ENCODE measurements at regions not wholly inside any gene's neighbourhood (a gene's known extent, or its start where the extent isn't known, plus 50 kb on each side); places are given as distances from the start of the nearest gene placed in this dataset.

DNA sequence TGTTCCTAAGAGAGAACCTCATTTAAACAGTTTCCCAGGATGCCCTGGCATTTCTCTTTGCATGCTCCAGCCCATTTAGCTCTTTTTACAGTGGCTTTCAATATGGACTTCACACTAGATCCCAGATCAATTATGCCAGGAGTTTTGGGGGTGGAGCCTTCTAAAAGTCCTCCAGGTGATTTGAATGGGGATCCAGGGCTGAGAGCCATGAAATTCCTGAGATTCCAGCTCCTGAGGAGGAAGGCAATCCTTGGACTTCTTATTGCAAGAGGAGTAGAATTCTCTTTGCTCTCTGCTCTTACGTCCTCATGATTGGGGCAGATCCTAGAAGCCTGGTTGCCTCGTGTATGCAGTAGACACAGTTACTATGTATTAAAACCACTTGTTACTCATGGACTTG is 184.2 kb downstream of the DHX35 start:
- no peaks in the 10 kb centered on the region for H3K36me3 Mint-ChIP-seq (ENCODE audit: low read depth)
- DNase-seq: no peak
- no peak overlapping the region for H3K4me3 Mint-ChIP-seq
- peaks cover 4% of the 10 kb centered on the region for H3K9me3 Mint-ChIP-seq
- no peak overlapping the region for H3K27ac Mint-ChIP-seq
- TF ChIP-seq, protein P1, sequence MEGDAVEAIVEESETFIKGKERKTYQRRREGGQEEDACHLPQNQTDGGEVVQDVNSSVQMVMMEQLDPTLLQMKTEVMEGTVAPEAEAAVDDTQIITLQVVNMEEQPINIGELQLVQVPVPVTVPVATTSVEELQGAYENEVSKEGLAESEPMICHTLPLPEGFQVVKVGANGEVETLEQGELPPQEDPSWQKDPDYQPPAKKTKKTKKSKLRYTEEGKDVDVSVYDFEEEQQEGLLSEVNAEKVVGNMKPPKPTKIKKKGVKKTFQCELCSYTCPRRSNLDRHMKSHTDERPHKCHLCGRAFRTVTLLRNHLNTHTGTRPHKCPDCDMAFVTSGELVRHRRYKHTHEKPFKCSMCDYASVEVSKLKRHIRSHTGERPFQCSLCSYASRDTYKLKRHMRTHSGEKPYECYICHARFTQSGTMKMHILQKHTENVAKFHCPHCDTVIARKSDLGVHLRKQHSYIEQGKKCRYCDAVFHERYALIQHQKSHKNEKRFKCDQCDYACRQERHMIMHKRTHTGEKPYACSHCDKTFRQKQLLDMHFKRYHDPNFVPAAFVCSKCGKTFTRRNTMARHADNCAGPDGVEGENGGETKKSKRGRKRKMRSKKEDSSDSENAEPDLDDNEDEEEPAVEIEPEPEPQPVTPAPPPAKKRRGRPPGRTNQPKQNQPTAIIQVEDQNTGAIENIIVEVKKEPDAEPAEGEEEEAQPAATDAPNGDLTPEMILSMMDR (IDR thresholded peaks at IDR 0.05): no peak
- no peaks in the 10 kb centered on the region for H3K27me3 Mint-ChIP-seq (ENCODE audit: insufficient read depth)
- H3K4me1 Mint-ChIP-seq (ENCODE audit: low read depth): no peaks in the 10 kb centered on the region

DNA sequence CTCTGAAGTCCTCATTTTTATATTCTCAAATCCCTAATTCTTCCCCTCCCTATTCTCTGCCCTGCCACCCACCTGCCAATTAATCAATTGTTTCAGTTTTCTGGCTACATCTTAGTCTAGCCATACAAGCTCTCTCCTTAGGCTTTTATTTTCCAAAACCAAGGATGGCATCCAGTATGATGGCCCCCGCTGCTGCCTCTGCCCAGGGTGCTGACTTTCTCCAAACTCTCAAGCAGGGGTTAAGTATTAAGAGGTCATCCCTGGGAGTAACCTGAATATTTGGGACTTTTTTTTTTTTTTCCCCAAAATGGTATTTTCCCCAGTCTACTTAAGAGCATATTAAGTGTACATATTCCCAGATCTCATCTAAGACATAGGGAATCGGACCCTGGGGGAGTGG is 183.8 kb downstream of the DHX35 start:
- Mint-ChIP-seq H3K27me3 (ENCODE audit: insufficient read depth) (no peaks in the 10 kb centered on the region), H3K27ac (no peak overlapping the region), H3K4me1 (ENCODE audit: low read depth) (no peaks in the 10 kb centered on the region), H3K9me3 (peaks cover 4% of the 10 kb centered on the region), H3K4me3 (no peak overlapping the region), H3K36me3 (ENCODE audit: low read depth) (no peaks in the 10 kb centered on the region)
- DNase-seq: no peak
- TF ChIP-seq, protein P1 (IDR thresholded peaks at IDR 0.05): no peak

DNA sequence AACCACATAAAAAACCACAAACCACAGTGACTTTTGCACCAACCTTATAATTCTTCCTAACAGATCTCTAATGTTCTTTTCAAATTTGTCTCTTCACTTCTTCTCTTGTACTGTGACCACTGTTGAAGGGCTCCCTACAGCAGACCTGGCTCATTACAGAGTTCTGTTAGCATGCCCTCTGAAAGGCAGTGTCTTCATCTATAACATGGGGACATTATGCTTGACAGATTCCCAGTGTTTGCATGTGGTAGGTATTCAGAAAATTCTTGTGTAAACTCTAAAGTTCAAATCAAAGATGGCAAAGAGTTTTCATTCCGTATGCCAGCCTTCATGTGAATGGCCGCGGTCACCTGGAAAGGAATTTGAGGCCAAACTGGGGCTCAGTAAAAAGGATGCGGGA is 182.6 kb downstream of the DHX35 start:
- TF ChIP-seq, protein P1 (IDR thresholded peaks at IDR 0.05): no peak
- H3K27me3 Mint-ChIP-seq (ENCODE audit: insufficient read depth): no peaks in the 10 kb centered on the region
- peaks cover 4% of the 10 kb centered on the region for H3K9me3 Mint-ChIP-seq
- no peaks in the 10 kb centered on the region for H3K36me3 Mint-ChIP-seq (ENCODE audit: low read depth)
- H3K4me3 Mint-ChIP-seq: no peak overlapping the region
- no peak for DNase-seq
- no peak overlapping the region for H3K27ac Mint-ChIP-seq
- no peaks in the 10 kb centered on the region for H3K4me1 Mint-ChIP-seq (ENCODE audit: low read depth)

DNA sequence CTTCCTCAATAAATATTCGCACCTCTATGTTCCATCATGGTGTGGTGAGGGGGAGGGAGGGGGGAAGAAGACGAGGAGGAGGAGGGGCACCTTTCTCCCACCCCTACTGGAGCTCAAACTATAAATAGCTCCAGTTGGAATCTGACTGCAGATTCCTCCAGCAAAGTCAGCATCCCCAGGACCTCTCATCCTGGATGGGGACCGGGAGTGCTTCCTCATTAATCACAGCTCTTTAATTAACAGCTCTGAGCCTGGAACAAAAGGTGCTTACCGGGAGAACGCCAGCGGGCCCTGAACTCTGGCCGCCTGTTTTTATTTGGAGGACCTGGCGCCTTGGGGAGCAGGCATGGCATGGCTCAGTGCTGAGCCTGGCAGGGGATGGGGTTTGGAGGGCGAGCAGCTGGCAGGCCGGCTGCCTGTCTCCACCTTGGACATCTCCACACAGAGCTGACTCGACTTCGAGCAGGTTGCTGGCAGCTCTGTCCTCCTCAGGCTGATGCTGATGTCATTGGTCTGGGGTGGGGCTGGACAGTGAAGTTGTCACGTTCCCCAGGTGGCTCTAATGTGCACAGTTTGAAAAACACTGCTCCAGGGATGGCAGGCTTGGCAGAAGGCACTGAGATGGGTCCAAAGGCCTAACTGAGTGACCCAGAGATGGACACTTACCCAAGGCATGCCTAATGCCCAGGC is 180.4 kb downstream of the DHX35 start:
- no peak for DNase-seq
- TF ChIP-seq, protein P1 (IDR thresholded peaks at IDR 0.05): no peak
- Mint-ChIP-seq H3K9me3 (peaks cover 4% of the 10 kb centered on the region), H3K4me1 (ENCODE audit: low read depth) (no peaks in the 10 kb centered on the region), H3K27ac (no peak overlapping the region), H3K27me3 (ENCODE audit: insufficient read depth) (no peaks in the 10 kb centered on the region), H3K36me3 (ENCODE audit: low read depth) (no peaks in the 10 kb centered on the region), H3K4me3 (no peak overlapping the region)

DNA sequence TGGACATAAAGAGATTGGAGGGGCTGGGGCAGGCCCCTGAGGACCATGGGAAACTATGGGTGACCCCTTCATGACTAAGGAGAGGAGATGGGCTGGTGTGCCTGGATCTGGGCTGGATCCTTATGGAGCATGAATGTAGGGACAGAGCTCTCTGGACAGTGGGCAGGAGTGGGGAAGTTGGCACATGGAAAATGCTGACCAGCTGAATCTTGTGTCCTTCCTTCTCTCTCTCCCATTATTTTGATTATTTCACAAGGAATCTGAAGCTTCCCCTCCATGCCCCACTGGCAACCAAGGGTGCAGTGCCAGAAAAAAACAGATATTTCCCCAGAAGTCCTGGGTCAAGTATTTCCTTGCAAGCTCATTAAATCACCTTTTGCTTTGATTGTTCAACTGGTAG is 175.2 kb downstream of the DHX35 start:
- Mint-ChIP-seq H3K36me3 (ENCODE audit: low read depth) (no peaks in the 10 kb centered on the region), H3K27me3 (ENCODE audit: insufficient read depth) (peaks cover 2% of the 10 kb centered on the region), H3K9me3 (no peaks in the 10 kb centered on the region), H3K4me3 (no peak overlapping the region), H3K27ac (no peak overlapping the region), H3K4me1 (ENCODE audit: low read depth) (no peaks in the 10 kb centered on the region)
- TF ChIP-seq, protein P1 (IDR thresholded peaks at IDR 0.05): no peak
- no peak for DNase-seq
